ENCODE measurements at regions not wholly inside any gene's neighbourhood (a gene's known extent, or its start where the extent isn't known, plus 50 kb on each side); places are given as distances from the start of the nearest gene placed in this dataset.

DNA sequence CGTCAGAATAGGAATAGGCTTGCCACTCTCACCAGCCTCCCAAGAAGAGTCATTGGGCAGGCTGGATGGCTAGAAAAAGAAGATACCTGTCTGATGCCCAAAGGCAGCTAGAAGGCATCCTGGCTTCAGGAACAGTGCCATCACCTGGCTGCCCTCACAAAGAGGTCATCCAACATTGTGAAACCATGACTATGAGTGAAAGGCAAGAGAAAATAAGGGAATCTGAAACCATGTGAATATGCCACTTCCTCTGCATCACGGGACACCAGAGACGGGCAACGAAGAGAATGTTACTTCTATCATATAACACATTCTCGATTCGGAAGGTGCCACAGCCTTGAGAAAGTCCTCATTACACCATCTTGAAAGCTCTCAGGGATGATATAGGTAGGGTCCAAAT is 182.0 kb downstream of the DAD1 start:
- no peak for TF ChIP-seq CTCF (IDR thresholded peaks at IDR 0.05 in 2 of 3, conservative IDR thresholded peaks at IDR 0.05 in 1 of 3; ENCODE audit: borderline replicate concordance in 1 of 3, insufficient read depth in 1 of 3, low read depth in 2 of 3, low read length in 2 of 3)
- no peak for TF ChIP-seq POLR2AphosphoS5 (IDR thresholded peaks at IDR 0.05; ENCODE audit: low read depth, low read length)
- no peak for TF ChIP-seq EZH2 (IDR thresholded peaks at IDR 0.05)
